GM23338 (cell line): ENCODE measurements at regions not wholly inside any gene's neighbourhood (a gene's known extent, or its start where the extent isn't known, plus 50 kb on each side); places are given as distances from the start of the nearest gene placed in this dataset.
A peak's percentile ranks its signal among the peaks of the same experiment; 100 is the strongest.

ENCODE experiments used
- ATAC-seq: fragments of 200-7000 bp; cut with Tn5 transposase; 3 replicates; pipeline ENCODE4 v1.9.1; 2020
- DNase-seq: peaks from one replicate; pipeline ENCODE4 v3.0.0-alpha.2; 2015; ENCODE audit warnings: low spot score
- H2AFZ ChIP-seq: fragments of 200-600 bp; sonication (generic); 2 replicates; pipeline ENCODE4 v1.8.0; 2016; ENCODE audit warnings: antibody characterized with exemption, mild to moderate bottlenecking, moderate library complexity
- H3F3A ChIP-seq: fragments of 200-600 bp; sonication (generic); replicated peaks from 2 replicates; pipeline ENCODE4 v1.8.0; 2017; ENCODE audit warnings: antibody characterized with exemption, mixed run types, low read depth
- H3K27ac ChIP-seq: fragments of 200-600 bp; sonication (generic); 2 replicates; pipeline ENCODE4 v1.6.1; 2016; ENCODE audit warnings: low read depth
- H3K27me3 ChIP-seq: fragments of 200-600 bp; sonication (generic); 2 replicates; pipeline ENCODE4 v1.8.0; 2016; ENCODE audit warnings: mild to moderate bottlenecking, mixed run types, moderate library complexity; ENCODE audit not compliant: insufficient read depth
- H3K36me3 ChIP-seq: fragments of 200-600 bp; sonication (generic); 2 replicates; pipeline ENCODE4 v1.8.0; 2016; ENCODE audit warnings: mild to moderate bottlenecking; ENCODE audit not compliant: insufficient read depth
- H3K4me1 ChIP-seq: fragments of 200-600 bp; sonication (generic); 2 replicates; pipeline ENCODE4 v1.8.0; 2016; ENCODE audit warnings: mild to moderate bottlenecking, moderate library complexity; ENCODE audit not compliant: insufficient read depth
- H3K4me2 ChIP-seq: fragments of 200-600 bp; sonication (generic); 2 replicates; pipeline ENCODE4 v1.7.1; 2017; ENCODE audit warnings: mixed run types
- H3K4me3 ChIP-seq: fragments of 200-600 bp; sonication (generic); 2 replicates; pipeline ENCODE4 v1.6.1; 2016; ENCODE audit warnings: mixed run types
- H3K79me2 ChIP-seq: fragments of 200-600 bp; sonication (generic); replicated peaks from 2 replicates; pipeline ENCODE4 v1.8.0; 2017; ENCODE audit warnings: mild to moderate bottlenecking; ENCODE audit not compliant: insufficient read depth
- H3K9me2 ChIP-seq: fragments of 200-600 bp; sonication (generic); 2 replicates; pipeline ENCODE4 v1.8.0; 2017; ENCODE audit not compliant: insufficient read depth
- H4K20me1 ChIP-seq: fragments of 200-600 bp; sonication (generic); replicated peaks from 2 replicates; pipeline ENCODE4 v1.8.0; 2017; ENCODE audit warnings: mild to moderate bottlenecking; ENCODE audit not compliant: insufficient read depth
- H3K27ac Mint-ChIP-seq: 2 replicates; pipeline ENCODE4 v1.8.0; 2020; ENCODE audit warnings: inconsistent platforms, mild to moderate bottlenecking, moderate library complexity, mixed read lengths
- H3K27me3 Mint-ChIP-seq: 3 replicates; pipeline ENCODE4 v1.8.0; 2022; ENCODE audit warnings: low read depth, mild to moderate bottlenecking, moderate library complexity, mixed read lengths, inconsistent platforms; ENCODE audit not compliant: insufficient read depth, poor library complexity
- H3K36me3 Mint-ChIP-seq: 3 replicates; pipeline ENCODE4 v1.8.0; 2021; ENCODE audit warnings: low read depth, mild to moderate bottlenecking, inconsistent platforms, moderate library complexity, mixed read lengths
- H3K4me1 Mint-ChIP-seq: 3 replicates; pipeline ENCODE4 v1.8.0; 2020; ENCODE audit warnings: mild to moderate bottlenecking, inconsistent platforms, mixed read lengths
- H3K4me3 Mint-ChIP-seq: 3 replicates; pipeline ENCODE4 v1.8.0; 2021; ENCODE audit warnings: moderate library complexity, mild to moderate bottlenecking, inconsistent platforms, mixed read lengths
- H3K9me3 Mint-ChIP-seq: 3 replicates; pipeline ENCODE4 v1.8.0; 2020; ENCODE audit warnings: moderate library complexity, mild to moderate bottlenecking, inconsistent platforms, mixed read lengths
- CTCF ChIP-seq, 2 experiments: fragments of 200-600 bp in 1 of 2; sonication (generic) in 1 of 2; conservative IDR thresholded peaks; 2 replicates each; pipeline versions ENCODE4 v1.5.1 to v1.6.1; 2016 to 2017; ENCODE audit warnings: antibody characterized with exemption in 2 of 2, low read depth in 2 of 2, mild to moderate bottlenecking in 2 of 2, moderate library complexity in 1 of 2
- ETS1 ChIP-seq: IDR thresholded peaks from 2 replicates; pipeline ENCODE4 v1.6.1; 2016; ENCODE audit warnings: antibody characterized with exemption
- EZH2 ChIP-seq: fragments of 200-600 bp; sonication (generic); IDR thresholded peaks from one replicate; pipeline ENCODE4 v1.8.0; 2017; ENCODE audit warnings: antibody characterized with exemption, mild to moderate bottlenecking, low read depth; ENCODE audit not compliant: unreplicated experiment
- EZH2phosphoT487 ChIP-seq: fragments of 200-600 bp; sonication (generic); IDR thresholded peaks from one replicate; pipeline ENCODE4 v1.8.1; 2018; ENCODE audit warnings: antibody characterized with exemption; ENCODE audit not compliant: unreplicated experiment
- JUNB ChIP-seq: IDR thresholded peaks from one replicate; pipeline ENCODE4 v1.6.1; 2016; ENCODE audit warnings: antibody characterized with exemption; ENCODE audit not compliant: unreplicated experiment
- NANOG ChIP-seq: IDR thresholded peaks from 2 replicates; pipeline ENCODE4 v1.6.1; 2016; ENCODE audit warnings: antibody characterized with exemption, borderline replicate concordance
- POLR2AphosphoS5 ChIP-seq: IDR thresholded peaks from 2 replicates; pipeline ENCODE4 v1.6.1; 2016; ENCODE audit warnings: antibody characterized with exemption, low read depth
- STAT1 ChIP-seq: IDR thresholded peaks from one replicate; pipeline ENCODE4 v1.6.1; 2016; ENCODE audit warnings: antibody characterized with exemption; ENCODE audit not compliant: unreplicated experiment
- ZNF114 ChIP-seq: fragments of 250-450 bp; sonication (Bioruptor Pico); IDR thresholded peaks from 2 replicates; pipeline ENCODE4 v1.5.0; 2020; ENCODE audit warnings: mild to moderate bottlenecking, moderate library complexity
- ZNF462 ChIP-seq: fragments of 250-450 bp; sonication (Bioruptor Pico); IDR thresholded peaks from 2 replicates; pipeline ENCODE4 v1.5.0; 2020; ENCODE audit warnings: mild to moderate bottlenecking, moderate library complexity

GRCh38 chr4:133623847-133624246, 474.8 kb downstream of the PCDH10 start:
- Histone ChIP-seq H3K4me2 (peak overlapping the region; percentile 19; the same call in 1 of the 2 replicates), H3K4me1 (peaks cover 26% of the 10 kb centered on the region), H3F3A (no peaks in the 10 kb centered on the region), H3K9me2 (no peaks in the 10 kb centered on the region), H4K20me1 (no peaks in the 10 kb centered on the region), H3K27me3 (no peaks in the 10 kb centered on the region), H3K4me3 (no peak overlapping the region), H3K79me2 (no peaks in the 10 kb centered on the region), H3K27ac (no peak overlapping the region), H3K36me3 (no peaks in the 10 kb centered on the region), H2AFZ (no peak overlapping the region)
- Mint-ChIP-seq H3K4me1 (peaks cover 27% of the 10 kb centered on the region), H3K4me3 (no peak overlapping the region), H3K27me3 (no peaks in the 10 kb centered on the region), H3K9me3 (peaks cover 7% of the 10 kb centered on the region; the same call in 1 of the 3 replicates), H3K27ac (peak overlapping the region; percentile 44; the same call in 1 of the 2 replicates), H3K36me3 (peaks cover 7% of the 10 kb centered on the region; the same call in 2 of the 3 replicates)
- no peak for TF ChIP-seq EZH2
- no peak for TF ChIP-seq STAT1
- no peak for TF ChIP-seq ETS1
- TF ChIP-seq ZNF462, result no peak
- TF ChIP-seq ZNF114 (CRISPR knock-in tag), result no peak
- no peak for TF ChIP-seq JUNB
- TF ChIP-seq CTCF (conservative IDR thresholded peaks at IDR 0.05; ENCODE audit: low read depth in 2 of 2), result no peak
- TF ChIP-seq EZH2phosphoT487, result no peak
- TF ChIP-seq POLR2AphosphoS5, result no peak
- TF ChIP-seq NANOG, result no peak
- DNase-seq, result no peak
- ATAC-seq, result no peak
